K562 (cell line): ENCODE measurements at regions not wholly inside any gene's neighbourhood (a gene's known extent, or its start where the extent isn't known, plus 50 kb on each side); places are given as distances from the start of the nearest gene placed in this dataset.

Experiments used
- GABPB1 ChIP-seq: sonication (generic); formaldehyde crosslinking; IDR thresholded peaks from 2 replicates; pipeline ENCODE4 v1.8.0; 2022; ENCODE audit warnings: mild to moderate bottlenecking, missing genetic modification reagents
- GTF2B ChIP-seq: IDR thresholded peaks from 2 replicates; pipeline ENCODE4 v1.6.1; 2011; ENCODE audit not compliant: insufficient read length; ENCODE audit errors: extremely low read depth
- NFATC3 ChIP-seq: fragments of 450-650 bp; IDR thresholded peaks from 2 replicates; pipeline ENCODE4 v1.6.1; 2017; ENCODE audit warnings: mild to moderate bottlenecking
- SIRT6 ChIP-seq: IDR thresholded peaks from one replicate; pipeline ENCODE4 v1.6.1; 2012; ENCODE audit warnings: low read depth, mild to moderate bottlenecking, control low read depth, inconsistent platforms, low read length, moderate library complexity
- SMAD4 ChIP-seq: fragments of 250-450 bp; sonication (Bioruptor Pico); conservative IDR thresholded peaks from 2 replicates; pipeline ENCODE4 v1.8.0; 2021; ENCODE audit warnings: inconsistent platforms, mild to moderate bottlenecking, moderate library complexity
- ZNF696 ChIP-seq: fragments of 250-450 bp; sonication (Bioruptor Pico); conservative IDR thresholded peaks from 2 replicates; pipeline ENCODE4 v1.4.0; 2020; ENCODE audit warnings: mild to moderate bottlenecking, moderate library complexity
- TF ChIP-seq, protein P1 (sequence below): fragments of 450-650 bp; IDR thresholded peaks from 2 replicates; pipeline ENCODE4 v1.6.1; 2016; ENCODE audit warnings: mild to moderate bottlenecking, moderate library complexity
- TF ChIP-seq, protein P2 (sequence below): sonication (generic); formaldehyde crosslinking; IDR thresholded peaks from 2 replicates; pipeline ENCODE4 v1.8.0; 2022; ENCODE audit warnings: mild to moderate bottlenecking, missing genetic modification reagents
- TF ChIP-seq, protein P3 (sequence below): sonication (generic); formaldehyde crosslinking; IDR thresholded peaks from 2 replicates; pipeline ENCODE4 v1.8.0; 2023; ENCODE audit warnings: mild to moderate bottlenecking, missing genetic modification reagents

DNA sequence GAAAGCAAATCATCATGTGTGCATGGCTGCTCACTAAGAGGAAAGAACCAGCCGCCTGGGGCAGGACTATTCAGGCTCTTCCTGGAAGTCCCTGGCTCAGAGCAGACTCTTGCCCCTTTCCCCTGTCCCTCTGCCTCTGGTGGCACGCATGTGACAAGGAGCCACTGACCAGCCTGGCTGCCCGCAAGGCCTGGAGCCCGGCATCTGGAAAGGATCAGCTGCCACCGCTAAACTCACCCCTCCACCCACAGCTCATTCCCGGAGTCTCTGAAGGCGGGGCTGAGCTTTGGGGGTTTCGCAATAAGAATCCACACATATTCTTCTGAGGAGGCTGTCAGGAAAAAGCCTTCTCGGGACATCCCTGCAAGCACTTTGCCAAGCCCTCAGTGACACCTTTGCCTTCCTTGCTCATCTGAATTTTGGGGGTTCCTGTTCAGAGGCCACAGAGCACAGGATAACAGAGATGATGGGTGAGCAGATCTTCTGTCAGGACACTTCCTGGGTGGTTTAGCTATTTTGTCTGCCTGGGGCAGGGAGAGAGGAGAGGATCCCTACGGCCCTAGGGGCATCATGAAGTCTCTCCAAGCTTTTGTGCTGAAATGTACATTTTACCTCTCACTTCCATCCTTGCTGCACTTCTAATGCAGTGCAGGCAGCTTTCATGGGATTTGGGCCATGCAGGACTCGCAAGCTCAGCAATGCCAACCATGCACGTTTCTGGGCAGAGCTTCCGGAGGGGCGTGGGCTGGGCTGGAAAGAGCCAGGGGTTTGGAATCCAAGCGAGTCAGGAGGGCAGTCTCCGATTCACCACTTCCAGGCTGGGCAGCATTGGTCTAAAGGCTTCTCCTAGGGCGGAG is 124.8 kb upstream of the MAP1LC3B2 start (continued):
- TF ChIP-seq, protein P1, sequence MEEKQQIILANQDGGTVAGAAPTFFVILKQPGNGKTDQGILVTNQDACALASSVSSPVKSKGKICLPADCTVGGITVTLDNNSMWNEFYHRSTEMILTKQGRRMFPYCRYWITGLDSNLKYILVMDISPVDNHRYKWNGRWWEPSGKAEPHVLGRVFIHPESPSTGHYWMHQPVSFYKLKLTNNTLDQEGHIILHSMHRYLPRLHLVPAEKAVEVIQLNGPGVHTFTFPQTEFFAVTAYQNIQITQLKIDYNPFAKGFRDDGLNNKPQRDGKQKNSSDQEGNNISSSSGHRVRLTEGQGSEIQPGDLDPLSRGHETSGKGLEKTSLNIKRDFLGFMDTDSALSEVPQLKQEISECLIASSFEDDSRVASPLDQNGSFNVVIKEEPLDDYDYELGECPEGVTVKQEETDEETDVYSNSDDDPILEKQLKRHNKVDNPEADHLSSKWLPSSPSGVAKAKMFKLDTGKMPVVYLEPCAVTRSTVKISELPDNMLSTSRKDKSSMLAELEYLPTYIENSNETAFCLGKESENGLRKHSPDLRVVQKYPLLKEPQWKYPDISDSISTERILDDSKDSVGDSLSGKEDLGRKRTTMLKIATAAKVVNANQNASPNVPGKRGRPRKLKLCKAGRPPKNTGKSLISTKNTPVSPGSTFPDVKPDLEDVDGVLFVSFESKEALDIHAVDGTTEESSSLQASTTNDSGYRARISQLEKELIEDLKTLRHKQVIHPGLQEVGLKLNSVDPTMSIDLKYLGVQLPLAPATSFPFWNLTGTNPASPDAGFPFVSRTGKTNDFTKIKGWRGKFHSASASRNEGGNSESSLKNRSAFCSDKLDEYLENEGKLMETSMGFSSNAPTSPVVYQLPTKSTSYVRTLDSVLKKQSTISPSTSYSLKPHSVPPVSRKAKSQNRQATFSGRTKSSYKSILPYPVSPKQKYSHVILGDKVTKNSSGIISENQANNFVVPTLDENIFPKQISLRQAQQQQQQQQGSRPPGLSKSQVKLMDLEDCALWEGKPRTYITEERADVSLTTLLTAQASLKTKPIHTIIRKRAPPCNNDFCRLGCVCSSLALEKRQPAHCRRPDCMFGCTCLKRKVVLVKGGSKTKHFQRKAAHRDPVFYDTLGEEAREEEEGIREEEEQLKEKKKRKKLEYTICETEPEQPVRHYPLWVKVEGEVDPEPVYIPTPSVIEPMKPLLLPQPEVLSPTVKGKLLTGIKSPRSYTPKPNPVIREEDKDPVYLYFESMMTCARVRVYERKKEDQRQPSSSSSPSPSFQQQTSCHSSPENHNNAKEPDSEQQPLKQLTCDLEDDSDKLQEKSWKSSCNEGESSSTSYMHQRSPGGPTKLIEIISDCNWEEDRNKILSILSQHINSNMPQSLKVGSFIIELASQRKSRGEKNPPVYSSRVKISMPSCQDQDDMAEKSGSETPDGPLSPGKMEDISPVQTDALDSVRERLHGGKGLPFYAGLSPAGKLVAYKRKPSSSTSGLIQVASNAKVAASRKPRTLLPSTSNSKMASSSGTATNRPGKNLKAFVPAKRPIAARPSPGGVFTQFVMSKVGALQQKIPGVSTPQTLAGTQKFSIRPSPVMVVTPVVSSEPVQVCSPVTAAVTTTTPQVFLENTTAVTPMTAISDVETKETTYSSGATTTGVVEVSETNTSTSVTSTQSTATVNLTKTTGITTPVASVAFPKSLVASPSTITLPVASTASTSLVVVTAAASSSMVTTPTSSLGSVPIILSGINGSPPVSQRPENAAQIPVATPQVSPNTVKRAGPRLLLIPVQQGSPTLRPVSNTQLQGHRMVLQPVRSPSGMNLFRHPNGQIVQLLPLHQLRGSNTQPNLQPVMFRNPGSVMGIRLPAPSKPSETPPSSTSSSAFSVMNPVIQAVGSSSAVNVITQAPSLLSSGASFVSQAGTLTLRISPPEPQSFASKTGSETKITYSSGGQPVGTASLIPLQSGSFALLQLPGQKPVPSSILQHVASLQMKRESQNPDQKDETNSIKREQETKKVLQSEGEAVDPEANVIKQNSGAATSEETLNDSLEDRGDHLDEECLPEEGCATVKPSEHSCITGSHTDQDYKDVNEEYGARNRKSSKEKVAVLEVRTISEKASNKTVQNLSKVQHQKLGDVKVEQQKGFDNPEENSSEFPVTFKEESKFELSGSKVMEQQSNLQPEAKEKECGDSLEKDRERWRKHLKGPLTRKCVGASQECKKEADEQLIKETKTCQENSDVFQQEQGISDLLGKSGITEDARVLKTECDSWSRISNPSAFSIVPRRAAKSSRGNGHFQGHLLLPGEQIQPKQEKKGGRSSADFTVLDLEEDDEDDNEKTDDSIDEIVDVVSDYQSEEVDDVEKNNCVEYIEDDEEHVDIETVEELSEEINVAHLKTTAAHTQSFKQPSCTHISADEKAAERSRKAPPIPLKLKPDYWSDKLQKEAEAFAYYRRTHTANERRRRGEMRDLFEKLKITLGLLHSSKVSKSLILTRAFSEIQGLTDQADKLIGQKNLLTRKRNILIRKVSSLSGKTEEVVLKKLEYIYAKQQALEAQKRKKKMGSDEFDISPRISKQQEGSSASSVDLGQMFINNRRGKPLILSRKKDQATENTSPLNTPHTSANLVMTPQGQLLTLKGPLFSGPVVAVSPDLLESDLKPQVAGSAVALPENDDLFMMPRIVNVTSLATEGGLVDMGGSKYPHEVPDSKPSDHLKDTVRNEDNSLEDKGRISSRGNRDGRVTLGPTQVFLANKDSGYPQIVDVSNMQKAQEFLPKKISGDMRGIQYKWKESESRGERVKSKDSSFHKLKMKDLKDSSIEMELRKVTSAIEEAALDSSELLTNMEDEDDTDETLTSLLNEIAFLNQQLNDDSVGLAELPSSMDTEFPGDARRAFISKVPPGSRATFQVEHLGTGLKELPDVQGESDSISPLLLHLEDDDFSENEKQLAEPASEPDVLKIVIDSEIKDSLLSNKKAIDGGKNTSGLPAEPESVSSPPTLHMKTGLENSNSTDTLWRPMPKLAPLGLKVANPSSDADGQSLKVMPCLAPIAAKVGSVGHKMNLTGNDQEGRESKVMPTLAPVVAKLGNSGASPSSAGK, result no peak
- TF ChIP-seq, protein P2, sequence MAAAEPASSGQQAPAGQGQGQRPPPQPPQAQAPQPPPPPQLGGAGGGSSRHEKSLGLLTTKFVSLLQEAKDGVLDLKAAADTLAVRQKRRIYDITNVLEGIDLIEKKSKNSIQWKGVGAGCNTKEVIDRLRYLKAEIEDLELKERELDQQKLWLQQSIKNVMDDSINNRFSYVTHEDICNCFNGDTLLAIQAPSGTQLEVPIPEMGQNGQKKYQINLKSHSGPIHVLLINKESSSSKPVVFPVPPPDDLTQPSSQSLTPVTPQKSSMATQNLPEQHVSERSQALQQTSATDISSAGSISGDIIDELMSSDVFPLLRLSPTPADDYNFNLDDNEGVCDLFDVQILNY (CRISPR knock-in tag), result no peak
- TF ChIP-seq GTF2B (no peak), GABPB1 (CRISPR knock-in tag) (no peak), NFATC3 (no peak), ZNF696 (CRISPR knock-in tag) (no peak), SIRT6 (no peak), SMAD4 (CRISPR knock-in tag) (no peak; the same call in 1 of the 2 replicates)
- TF ChIP-seq, protein P3, sequence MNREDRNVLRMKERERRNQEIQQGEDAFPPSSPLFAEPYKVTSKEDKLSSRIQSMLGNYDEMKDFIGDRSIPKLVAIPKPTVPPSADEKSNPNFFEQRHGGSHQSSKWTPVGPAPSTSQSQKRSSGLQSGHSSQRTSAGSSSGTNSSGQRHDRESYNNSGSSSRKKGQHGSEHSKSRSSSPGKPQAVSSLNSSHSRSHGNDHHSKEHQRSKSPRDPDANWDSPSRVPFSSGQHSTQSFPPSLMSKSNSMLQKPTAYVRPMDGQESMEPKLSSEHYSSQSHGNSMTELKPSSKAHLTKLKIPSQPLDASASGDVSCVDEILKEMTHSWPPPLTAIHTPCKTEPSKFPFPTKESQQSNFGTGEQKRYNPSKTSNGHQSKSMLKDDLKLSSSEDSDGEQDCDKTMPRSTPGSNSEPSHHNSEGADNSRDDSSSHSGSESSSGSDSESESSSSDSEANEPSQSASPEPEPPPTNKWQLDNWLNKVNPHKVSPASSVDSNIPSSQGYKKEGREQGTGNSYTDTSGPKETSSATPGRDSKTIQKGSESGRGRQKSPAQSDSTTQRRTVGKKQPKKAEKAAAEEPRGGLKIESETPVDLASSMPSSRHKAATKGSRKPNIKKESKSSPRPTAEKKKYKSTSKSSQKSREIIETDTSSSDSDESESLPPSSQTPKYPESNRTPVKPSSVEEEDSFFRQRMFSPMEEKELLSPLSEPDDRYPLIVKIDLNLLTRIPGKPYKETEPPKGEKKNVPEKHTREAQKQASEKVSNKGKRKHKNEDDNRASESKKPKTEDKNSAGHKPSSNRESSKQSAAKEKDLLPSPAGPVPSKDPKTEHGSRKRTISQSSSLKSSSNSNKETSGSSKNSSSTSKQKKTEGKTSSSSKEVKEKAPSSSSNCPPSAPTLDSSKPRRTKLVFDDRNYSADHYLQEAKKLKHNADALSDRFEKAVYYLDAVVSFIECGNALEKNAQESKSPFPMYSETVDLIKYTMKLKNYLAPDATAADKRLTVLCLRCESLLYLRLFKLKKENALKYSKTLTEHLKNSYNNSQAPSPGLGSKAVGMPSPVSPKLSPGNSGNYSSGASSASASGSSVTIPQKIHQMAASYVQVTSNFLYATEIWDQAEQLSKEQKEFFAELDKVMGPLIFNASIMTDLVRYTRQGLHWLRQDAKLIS, result no peak
